ENCODE measurements at regions not wholly inside any gene's neighbourhood (a gene's known extent, or its start where the extent isn't known, plus 50 kb on each side); places are given as distances from the start of the nearest gene placed in this dataset.

DNA sequence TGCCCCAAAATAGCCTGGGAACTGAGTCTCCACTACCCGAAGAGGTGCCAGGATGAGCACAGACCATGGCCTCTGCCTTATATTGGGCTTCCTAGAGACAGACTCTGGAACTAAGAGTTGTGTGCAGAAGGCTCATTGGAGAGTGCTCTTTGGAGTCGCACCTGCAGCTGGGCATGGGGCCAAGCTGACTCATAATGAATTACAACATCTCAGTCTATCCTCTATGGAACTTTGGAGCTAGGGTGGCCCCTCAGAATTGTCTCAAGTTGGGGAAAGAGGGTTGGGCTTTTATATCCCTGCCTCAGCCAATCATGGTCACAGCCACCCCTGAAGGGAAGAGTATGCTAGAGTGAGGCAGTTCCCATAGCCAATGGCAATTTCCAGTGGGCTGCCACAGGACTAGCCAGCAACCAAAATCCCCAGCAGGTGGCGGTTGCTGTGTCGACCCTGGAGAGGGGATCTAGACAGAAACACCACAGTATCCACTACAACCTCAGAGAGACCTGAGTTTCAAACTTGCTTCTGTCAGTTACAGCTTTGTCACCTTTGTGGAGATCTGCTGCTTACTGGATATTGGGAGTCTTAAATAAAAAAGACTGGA is 93.8 kb downstream of the DMRTA2 start:
- no peak for TF ChIP-seq POLR2A (IDR thresholded peaks at IDR 0.05)
- TF ChIP-seq, protein P1, sequence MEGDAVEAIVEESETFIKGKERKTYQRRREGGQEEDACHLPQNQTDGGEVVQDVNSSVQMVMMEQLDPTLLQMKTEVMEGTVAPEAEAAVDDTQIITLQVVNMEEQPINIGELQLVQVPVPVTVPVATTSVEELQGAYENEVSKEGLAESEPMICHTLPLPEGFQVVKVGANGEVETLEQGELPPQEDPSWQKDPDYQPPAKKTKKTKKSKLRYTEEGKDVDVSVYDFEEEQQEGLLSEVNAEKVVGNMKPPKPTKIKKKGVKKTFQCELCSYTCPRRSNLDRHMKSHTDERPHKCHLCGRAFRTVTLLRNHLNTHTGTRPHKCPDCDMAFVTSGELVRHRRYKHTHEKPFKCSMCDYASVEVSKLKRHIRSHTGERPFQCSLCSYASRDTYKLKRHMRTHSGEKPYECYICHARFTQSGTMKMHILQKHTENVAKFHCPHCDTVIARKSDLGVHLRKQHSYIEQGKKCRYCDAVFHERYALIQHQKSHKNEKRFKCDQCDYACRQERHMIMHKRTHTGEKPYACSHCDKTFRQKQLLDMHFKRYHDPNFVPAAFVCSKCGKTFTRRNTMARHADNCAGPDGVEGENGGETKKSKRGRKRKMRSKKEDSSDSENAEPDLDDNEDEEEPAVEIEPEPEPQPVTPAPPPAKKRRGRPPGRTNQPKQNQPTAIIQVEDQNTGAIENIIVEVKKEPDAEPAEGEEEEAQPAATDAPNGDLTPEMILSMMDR (IDR thresholded peaks at IDR 0.05): no peak
- no peak for DNase-seq
- Histone ChIP-seq H3K9me3 (no peaks in the 10 kb centered on the region), H3K36me3 (no peaks in the 10 kb centered on the region), H3K4me3 (no peak overlapping the region), H3K4me1 (peaks cover 0 to 8% of the 10 kb centered on the region in 2 donors), H3K27ac (no peak overlapping the region), H3K27me3 (peaks cover 0 to 9% of the 10 kb centered on the region in 2 donors)
- intact Hi-C loops (cut with DNase I; ENCODE audit: low total_unique reads): no loop called here

DNA sequence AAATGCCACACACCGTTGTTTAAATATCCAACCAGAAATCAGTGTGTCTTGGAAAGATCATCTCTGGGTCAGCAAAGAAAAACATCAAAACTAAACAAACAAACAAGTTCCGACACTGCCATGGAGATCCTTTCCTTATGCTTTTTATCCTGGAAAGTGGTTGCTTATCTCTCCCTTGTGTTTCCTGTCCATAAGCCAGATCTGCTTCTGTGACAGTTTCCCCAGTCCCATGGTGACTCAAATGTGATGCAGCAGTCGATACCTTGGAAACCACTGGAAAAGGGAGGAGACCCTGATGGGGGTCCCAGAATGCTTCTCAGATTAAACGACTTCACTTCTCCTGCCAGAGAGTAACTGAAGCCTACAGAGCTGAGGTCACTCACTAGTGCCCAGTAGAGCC is 94.7 kb downstream of the DMRTA2 start:
- no peak for DNase-seq
- no peaks in the 10 kb centered on the region for H3K36me3 ChIP-seq
- no peak for TF ChIP-seq POLR2A (IDR thresholded peaks at IDR 0.05)
- TF ChIP-seq, protein P1 (IDR thresholded peaks at IDR 0.05): no peak
- H3K27me3 ChIP-seq: peaks cover 0 to under 1% of the 10 kb centered on the region in 2 donors
- no peak overlapping the region for H3K4me3 ChIP-seq
- no peaks in the 10 kb centered on the region for H3K9me3 ChIP-seq
- peaks cover 0 to 6% of the 10 kb centered on the region in 2 donors for H3K4me1 ChIP-seq
- intact Hi-C loops (cut with DNase I; ENCODE audit: low total_unique reads): no loop called here
- no peak overlapping the region for H3K27ac ChIP-seq

GRCh38 chr1:50326026-50326425 is 97.2 kb downstream of the DMRTA2 start:
- H3K36me3 ChIP-seq: no peaks in the 10 kb centered on the region
- no peaks in the 10 kb centered on the region for H3K9me3 ChIP-seq
- no peak for DNase-seq
- H3K4me1 ChIP-seq: no peaks in the 10 kb centered on the region
- H3K27me3 ChIP-seq: no peaks in the 10 kb centered on the region
- intact Hi-C loops (cut with DNase I; ENCODE audit: low total_unique reads): no loop called here
- H3K27ac ChIP-seq: no peak overlapping the region
- no peak overlapping the region for H3K4me3 ChIP-seq
- TF ChIP-seq, protein P1 (IDR thresholded peaks at IDR 0.05): no peak
- no peak for TF ChIP-seq POLR2A (IDR thresholded peaks at IDR 0.05)

DNA sequence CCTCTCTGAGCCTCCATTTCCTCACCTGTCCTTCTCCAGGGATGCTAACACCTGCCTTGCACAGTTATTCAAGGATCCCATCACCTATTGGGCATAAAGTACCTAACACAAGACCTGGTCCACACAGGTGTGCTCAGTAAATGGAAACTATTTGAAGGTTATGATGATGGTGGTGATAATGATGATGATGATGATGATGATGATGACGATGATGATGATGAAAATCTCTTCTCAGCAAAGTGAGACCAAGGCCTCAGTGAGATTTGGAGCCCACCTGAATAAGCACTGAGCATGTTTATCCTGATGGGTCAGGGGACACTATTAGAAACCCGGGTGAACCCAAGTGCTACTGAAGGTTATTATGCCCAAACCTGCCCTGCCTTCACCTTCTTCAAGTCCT is 100.7 kb downstream of the DMRTA2 start:
- no peaks in the 10 kb centered on the region for H3K9me3 ChIP-seq
- H3K27me3 ChIP-seq: no peaks in the 10 kb centered on the region
- H3K4me1 ChIP-seq: no peaks in the 10 kb centered on the region
- no peak overlapping the region for H3K4me3 ChIP-seq
- no peak for DNase-seq
- H3K27ac ChIP-seq: no peak overlapping the region
- TF ChIP-seq, protein P1 (IDR thresholded peaks at IDR 0.05): no peak
- no peak for TF ChIP-seq POLR2A (IDR thresholded peaks at IDR 0.05)
- H3K36me3 ChIP-seq: no peaks in the 10 kb centered on the region
- intact Hi-C loops (cut with DNase I; ENCODE audit: low total_unique reads): no loop called here

GRCh38 chr1:50318428-50318827 is 104.8 kb downstream of the DMRTA2 start:
- Histone ChIP-seq H3K36me3 (no peaks in the 10 kb centered on the region), H3K4me1 (no peaks in the 10 kb centered on the region), H3K27me3 (no peaks in the 10 kb centered on the region), H3K9me3 (no peaks in the 10 kb centered on the region), H3K4me3 (no peak overlapping the region), H3K27ac (no peak overlapping the region)
- no peak for TF ChIP-seq POLR2A (IDR thresholded peaks at IDR 0.05)
- TF ChIP-seq, protein P1 (IDR thresholded peaks at IDR 0.05): no peak
- DNase-seq: no peak
- intact Hi-C loops (cut with DNase I; ENCODE audit: low total_unique reads): no loop called here
